Adrenal gland (tissue), 5 donors: ENCODE measurements at regions not wholly inside any gene's neighbourhood (a gene's known extent, or its start where the extent isn't known, plus 50 kb on each side); places are given as distances from the start of the nearest gene placed in this dataset.

ENCODE experiments used
- POLR2A ChIP-seq, 2 donors: fragments of 450-650 bp; IDR thresholded peaks; one replicate each; pipeline ENCODE4 v1.6.1; 2017; ENCODE audit warnings: antibody characterized with exemption in 2 of 2, mild to moderate bottlenecking in 2 of 2, moderate library complexity in 1 of 2
- TF ChIP-seq, protein P1 (sequence below), 6 experiments: fragments of 450-650 bp in 4 of 6; fragments of 200-600 bp in 2 of 6; sonication (generic) in 1 of 6; IDR thresholded peaks; 1 replicate in 5 of 6; 2 replicates in 1 of 6; pipeline versions ENCODE4 v1.5.1 to v1.8.0; 2016 to 2021; ENCODE audit warnings: antibody characterized with exemption in 6 of 6, mild to moderate bottlenecking in 2 of 6, moderate library complexity in 1 of 6
- donor health status: DM: no; HTN: no; CAD: no.

DNA sequence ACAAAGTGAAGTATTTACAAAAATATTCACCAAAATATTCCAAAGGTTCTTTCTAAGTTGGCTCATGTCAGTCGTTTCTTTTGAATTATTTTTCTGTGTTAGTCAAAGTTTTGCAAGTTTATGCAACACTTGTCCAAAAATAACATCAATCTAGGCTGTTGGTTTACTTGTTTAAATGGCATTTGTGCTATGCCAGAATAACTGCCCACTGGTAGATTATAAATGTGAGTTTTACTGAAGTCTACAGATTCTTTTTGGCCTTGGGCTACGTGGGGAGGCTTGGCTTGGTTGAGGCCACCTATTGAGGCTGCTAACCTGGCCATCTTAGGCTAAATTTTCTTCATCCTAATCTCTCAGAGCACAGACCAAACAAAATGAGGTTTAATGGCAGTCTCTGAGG is 1091.9 kb upstream of the RAG2 start:
- no peak for TF ChIP-seq POLR2A (IDR thresholded peaks at IDR 0.05)
- TF ChIP-seq, protein P1, sequence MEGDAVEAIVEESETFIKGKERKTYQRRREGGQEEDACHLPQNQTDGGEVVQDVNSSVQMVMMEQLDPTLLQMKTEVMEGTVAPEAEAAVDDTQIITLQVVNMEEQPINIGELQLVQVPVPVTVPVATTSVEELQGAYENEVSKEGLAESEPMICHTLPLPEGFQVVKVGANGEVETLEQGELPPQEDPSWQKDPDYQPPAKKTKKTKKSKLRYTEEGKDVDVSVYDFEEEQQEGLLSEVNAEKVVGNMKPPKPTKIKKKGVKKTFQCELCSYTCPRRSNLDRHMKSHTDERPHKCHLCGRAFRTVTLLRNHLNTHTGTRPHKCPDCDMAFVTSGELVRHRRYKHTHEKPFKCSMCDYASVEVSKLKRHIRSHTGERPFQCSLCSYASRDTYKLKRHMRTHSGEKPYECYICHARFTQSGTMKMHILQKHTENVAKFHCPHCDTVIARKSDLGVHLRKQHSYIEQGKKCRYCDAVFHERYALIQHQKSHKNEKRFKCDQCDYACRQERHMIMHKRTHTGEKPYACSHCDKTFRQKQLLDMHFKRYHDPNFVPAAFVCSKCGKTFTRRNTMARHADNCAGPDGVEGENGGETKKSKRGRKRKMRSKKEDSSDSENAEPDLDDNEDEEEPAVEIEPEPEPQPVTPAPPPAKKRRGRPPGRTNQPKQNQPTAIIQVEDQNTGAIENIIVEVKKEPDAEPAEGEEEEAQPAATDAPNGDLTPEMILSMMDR (IDR thresholded peaks at IDR 0.05): no peak
